Prostate gland (tissue), 2 donors: ENCODE measurements at regions not wholly inside any gene's neighbourhood (a gene's known extent, or its start where the extent isn't known, plus 50 kb on each side); places are given as distances from the start of the nearest gene placed in this dataset.

ENCODE experiments used
- DNase-seq: peaks from one replicate; pipeline ENCODE4 v3.0.0-alpha.2; 2019; ENCODE audit warnings: low spot score
- H3K27ac ChIP-seq, 2 donors: fragments of 200-600 bp; sonication (generic); 2 replicates each; pipeline ENCODE4 v1.5.1; 2017 to 2019
- H3K27me3 ChIP-seq: fragments of 200-600 bp; sonication (generic); replicated peaks from 2 replicates; pipeline ENCODE4 v1.5.1; 2019; ENCODE audit not compliant: insufficient read depth
- H3K36me3 ChIP-seq, 2 donors: fragments of 200-600 bp; sonication (generic); 1 replicate in 1 of 2; 2 replicates in 1 of 2; pipeline versions ENCODE4 v1.5.1 to v1.8.1; 2017 to 2019
- H3K4me1 ChIP-seq: fragments of 200-600 bp; sonication (generic); replicated peaks from 2 replicates; pipeline ENCODE4 v1.5.1; 2019
- H3K4me3 ChIP-seq, 2 donors: fragments of 200-600 bp; sonication (generic); 2 replicates each; pipeline ENCODE4 v1.5.1; 2017 to 2019
- H3K9me3 ChIP-seq: fragments of 200-600 bp; sonication (generic); 2 replicates; pipeline ENCODE4 v1.5.1; 2017
- POLR2A ChIP-seq: fragments of 450-650 bp; IDR thresholded peaks from one replicate; pipeline ENCODE4 v1.6.1; 2016; ENCODE audit warnings: antibody characterized with exemption, mild to moderate bottlenecking
- POLR2AphosphoS5 ChIP-seq: sonication (generic); formaldehyde crosslinking; IDR thresholded peaks from one replicate; pipeline ENCODE4 v1.6.1; 2017; ENCODE audit warnings: antibody characterized with exemption
- WGBS: methylation state at CpG from one replicate; pipeline ENCODE4 v1.1.5; 2018; 5-methylcytosine and 5-hydroxymethylcytosine counted together
- intact Hi-C: fragments of 100-400 bp; cut with DNase I; formaldehyde crosslinking; loops from one replicate; pipeline ENCODE4 v1.14.2; 2022
- TF ChIP-seq, protein P1 (sequence below), 4 experiments: fragments of 200-600 bp in 2 of 4; fragments of 450-650 bp in 2 of 4; sonication (generic) in 2 of 4; IDR thresholded peaks; 1 replicate in 3 of 4; 2 replicates in 1 of 4; pipeline ENCODE4 v1.5.1; 2016 to 2019; ENCODE audit warnings: antibody characterized with exemption in 4 of 4, mild to moderate bottlenecking in 2 of 4, moderate library complexity in 2 of 4

DNA sequence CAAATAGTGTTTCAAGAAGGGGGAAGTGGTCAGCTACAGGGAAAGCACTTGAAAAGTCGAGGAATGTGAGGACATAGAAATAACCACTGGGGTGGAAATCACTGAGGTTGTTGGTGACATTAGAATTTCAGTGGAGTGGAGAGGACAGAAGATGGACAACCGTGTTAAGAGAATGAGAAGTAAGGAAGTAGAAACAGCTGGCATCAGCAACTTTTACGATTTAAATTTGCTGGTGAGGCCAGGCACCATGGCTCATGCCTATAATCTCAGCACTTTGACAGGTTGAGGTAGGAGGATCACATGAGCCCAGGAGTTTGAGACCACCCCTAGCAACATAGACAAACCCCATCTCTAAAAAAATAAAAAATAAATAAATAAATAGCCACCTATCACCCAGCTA is 83.2 kb upstream of the PSMD7 start:
- WGBS: 84% methylated on average over 3 of the region's 3 CpGs
- H3K27ac ChIP-seq: no peak overlapping the region
- intact Hi-C loops: no loop called here
- H3K36me3 ChIP-seq: no peaks in the 10 kb centered on the region
- TF ChIP-seq POLR2AphosphoS5 (no peak), POLR2A (no peak)
- TF ChIP-seq, protein P1, sequence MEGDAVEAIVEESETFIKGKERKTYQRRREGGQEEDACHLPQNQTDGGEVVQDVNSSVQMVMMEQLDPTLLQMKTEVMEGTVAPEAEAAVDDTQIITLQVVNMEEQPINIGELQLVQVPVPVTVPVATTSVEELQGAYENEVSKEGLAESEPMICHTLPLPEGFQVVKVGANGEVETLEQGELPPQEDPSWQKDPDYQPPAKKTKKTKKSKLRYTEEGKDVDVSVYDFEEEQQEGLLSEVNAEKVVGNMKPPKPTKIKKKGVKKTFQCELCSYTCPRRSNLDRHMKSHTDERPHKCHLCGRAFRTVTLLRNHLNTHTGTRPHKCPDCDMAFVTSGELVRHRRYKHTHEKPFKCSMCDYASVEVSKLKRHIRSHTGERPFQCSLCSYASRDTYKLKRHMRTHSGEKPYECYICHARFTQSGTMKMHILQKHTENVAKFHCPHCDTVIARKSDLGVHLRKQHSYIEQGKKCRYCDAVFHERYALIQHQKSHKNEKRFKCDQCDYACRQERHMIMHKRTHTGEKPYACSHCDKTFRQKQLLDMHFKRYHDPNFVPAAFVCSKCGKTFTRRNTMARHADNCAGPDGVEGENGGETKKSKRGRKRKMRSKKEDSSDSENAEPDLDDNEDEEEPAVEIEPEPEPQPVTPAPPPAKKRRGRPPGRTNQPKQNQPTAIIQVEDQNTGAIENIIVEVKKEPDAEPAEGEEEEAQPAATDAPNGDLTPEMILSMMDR (IDR thresholded peaks at IDR 0.05): no peak
- H3K27me3 ChIP-seq: no peaks in the 10 kb centered on the region
- H3K9me3 ChIP-seq: no peaks in the 10 kb centered on the region
- H3K4me1 ChIP-seq: no peaks in the 10 kb centered on the region
- no peak overlapping the region for H3K4me3 ChIP-seq
- DNase-seq: no peak

DNA sequence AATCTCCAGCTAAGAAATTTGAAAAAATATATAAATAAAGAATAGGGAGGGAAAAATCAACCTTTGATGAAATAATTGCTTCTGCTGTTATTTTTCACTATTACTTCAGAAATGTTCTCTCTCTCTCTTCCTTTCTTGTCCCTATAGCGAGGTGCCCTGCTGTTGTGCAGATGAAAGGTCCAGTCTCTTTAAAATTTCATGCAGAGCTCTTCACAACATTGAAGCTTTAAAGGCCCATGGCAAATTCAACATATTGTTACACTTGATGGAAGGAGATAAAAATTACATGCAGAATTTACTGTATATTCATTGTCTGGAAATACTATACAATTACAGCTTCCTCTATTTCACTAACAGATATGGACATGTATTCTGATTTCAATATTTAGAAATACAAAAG is 86.4 kb upstream of the PSMD7 start:
- 90% methylated on average over 1 of the region's 1 CpG for WGBS
- Histone ChIP-seq H3K4me1 (no peaks in the 10 kb centered on the region), H3K4me3 (no peak overlapping the region), H3K27me3 (no peaks in the 10 kb centered on the region), H3K27ac (no peak overlapping the region), H3K9me3 (no peaks in the 10 kb centered on the region), H3K36me3 (no peaks in the 10 kb centered on the region)
- intact Hi-C loops: no loop called here
- TF ChIP-seq, protein P1 (IDR thresholded peaks at IDR 0.05): no peak
- no peak for TF ChIP-seq POLR2AphosphoS5
- TF ChIP-seq POLR2A: no peak
- DNase-seq: no peak

GRCh38 chr16:74202009-74202408 is 94.6 kb upstream of the PSMD7 start:
- Histone ChIP-seq H3K27ac (no peak overlapping the region), H3K4me3 (no peak overlapping the region), H3K4me1 (no peaks in the 10 kb centered on the region), H3K36me3 (no peaks in the 10 kb centered on the region), H3K27me3 (no peaks in the 10 kb centered on the region), H3K9me3 (no peaks in the 10 kb centered on the region)
- intact Hi-C loops: no loop called here
- WGBS: 78% methylated on average over 5 of the region's 5 CpGs
- no peak for TF ChIP-seq POLR2A
- no peak for TF ChIP-seq POLR2AphosphoS5
- TF ChIP-seq, protein P1 (IDR thresholded peaks at IDR 0.05): no peak
- no peak for DNase-seq

GRCh38 chr16:74201576-74201975 is 95.0 kb upstream of the PSMD7 start:
- H3K36me3 ChIP-seq: no peaks in the 10 kb centered on the region
- no peak for TF ChIP-seq POLR2A
- TF ChIP-seq, protein P1 (IDR thresholded peaks at IDR 0.05): no peak
- no peaks in the 10 kb centered on the region for H3K9me3 ChIP-seq
- WGBS: 85% methylated on average over 2 of the region's 2 CpGs
- no peaks in the 10 kb centered on the region for H3K4me1 ChIP-seq
- H3K27me3 ChIP-seq: no peaks in the 10 kb centered on the region
- no peak overlapping the region for H3K4me3 ChIP-seq
- DNase-seq: no peak
- no peak overlapping the region for H3K27ac ChIP-seq
- intact Hi-C loops: no loop called here

- H3K9me3 ChIP-seq: no peaks in the 10 kb centered on the region
These were observed 95.7 kb upstream of the PSMD7 start for GRCh38 chr16:74200921-74201320.

DNA sequence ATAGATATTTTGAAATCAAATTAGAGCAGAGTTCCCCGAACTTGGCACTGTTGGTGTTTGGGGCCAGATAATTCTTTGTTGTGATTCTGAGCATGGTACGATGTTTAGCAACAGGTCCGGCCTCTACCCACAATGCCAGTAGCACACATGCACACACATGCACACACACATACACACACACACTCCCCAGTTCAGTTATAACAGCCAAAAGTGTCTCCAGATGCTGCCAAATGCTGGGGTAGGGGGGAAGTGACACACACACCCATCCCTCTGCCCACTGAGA is 96.8 kb upstream of the PSMD7 start:
- DNase-seq: no peak
- Histone ChIP-seq H3K27ac (no peak overlapping the region), H3K36me3 (no peaks in the 10 kb centered on the region), H3K9me3 (no peaks in the 10 kb centered on the region), H3K4me1 (no peaks in the 10 kb centered on the region), H3K27me3 (no peaks in the 10 kb centered on the region), H3K4me3 (no peak overlapping the region)
- intact Hi-C loops: no loop called here
- TF ChIP-seq, protein P1 (IDR thresholded peaks at IDR 0.05): no peak
- TF ChIP-seq POLR2A (no peak), POLR2AphosphoS5 (no peak)
- WGBS: 88% methylated on average over 3 of the region's 3 CpGs

More at GRCh38 chr16:74200921-74201320, 95.7 kb upstream of the PSMD7 start:
- Histone ChIP-seq H3K36me3 (no peaks in the 10 kb centered on the region), H3K27ac (no peak overlapping the region), H3K4me1 (no peaks in the 10 kb centered on the region), H3K4me3 (no peak overlapping the region), H3K27me3 (no peaks in the 10 kb centered on the region)
- 87% methylated on average over 5 of the region's 5 CpGs for WGBS
- TF ChIP-seq POLR2A: no peak
- no peak for DNase-seq
- intact Hi-C loops: no loop called here
